ENCODE measurements at regions not wholly inside any gene's neighbourhood (a gene's known extent, or its start where the extent isn't known, plus 50 kb on each side); places are given as distances from the start of the nearest gene placed in this dataset.

- DNase-seq = no peak
- Histone ChIP-seq H3K36me3 (no peaks in the 10 kb centered on the region), H3K9me3 (no peaks in the 10 kb centered on the region), H3K27ac (no peak overlapping the region), H3K4me3 (no peak overlapping the region), H3K4me1 (no peaks in the 10 kb centered on the region), H3K27me3 (no peaks in the 10 kb centered on the region)
- TF ChIP-seq CTCF (IDR thresholded peaks at IDR 0.05) (no peak), POLR2A (IDR thresholded peaks at IDR 0.05) (no peak)
Measured at GRCh38 chr6:131377112-131377705, 195.8 kb upstream of the ARG1 start.

GRCh38 chr6:131378874-131379273 is 194.2 kb upstream of the ARG1 start:
- Histone ChIP-seq H3K27ac (no peak overlapping the region), H3K4me3 (no peak overlapping the region), H3K4me1 (no peaks in the 10 kb centered on the region), H3K36me3 (no peaks in the 10 kb centered on the region), H3K27me3 (no peaks in the 10 kb centered on the region), H3K9me3 (no peaks in the 10 kb centered on the region)
- no peak for DNase-seq
- TF ChIP-seq POLR2A (IDR thresholded peaks at IDR 0.05) = no peak
- no peak for TF ChIP-seq CTCF (IDR thresholded peaks at IDR 0.05)

DNA sequence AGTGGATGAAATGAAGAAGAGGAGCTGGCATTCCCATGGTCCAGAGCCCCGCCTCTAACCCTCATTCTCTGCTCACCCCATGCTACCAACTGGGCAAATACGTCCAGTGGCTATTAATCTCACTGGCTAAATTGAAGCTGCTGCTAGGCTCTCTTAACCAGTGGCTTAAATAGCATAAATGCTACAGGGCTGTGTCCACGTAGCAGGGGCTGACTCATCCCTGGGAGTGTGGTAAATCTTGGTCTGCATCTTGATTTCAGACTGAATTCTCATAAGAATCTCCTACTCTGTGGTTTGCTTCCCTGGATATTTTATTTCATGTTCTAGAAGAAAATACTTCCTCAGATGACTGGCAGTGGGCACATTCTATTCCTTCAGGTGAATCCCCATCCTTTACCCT is 193.1 kb upstream of the ARG1 start:
- TF ChIP-seq CTCF (IDR thresholded peaks at IDR 0.05) (no peak), POLR2A (IDR thresholded peaks at IDR 0.05) (no peak)
- Histone ChIP-seq H3K9me3 (no peaks in the 10 kb centered on the region), H3K27ac (no peak overlapping the region), H3K27me3 (no peaks in the 10 kb centered on the region), H3K4me1 (no peaks in the 10 kb centered on the region), H3K36me3 (no peaks in the 10 kb centered on the region), H3K4me3 (no peak overlapping the region)
- DNase-seq = no peak

DNA sequence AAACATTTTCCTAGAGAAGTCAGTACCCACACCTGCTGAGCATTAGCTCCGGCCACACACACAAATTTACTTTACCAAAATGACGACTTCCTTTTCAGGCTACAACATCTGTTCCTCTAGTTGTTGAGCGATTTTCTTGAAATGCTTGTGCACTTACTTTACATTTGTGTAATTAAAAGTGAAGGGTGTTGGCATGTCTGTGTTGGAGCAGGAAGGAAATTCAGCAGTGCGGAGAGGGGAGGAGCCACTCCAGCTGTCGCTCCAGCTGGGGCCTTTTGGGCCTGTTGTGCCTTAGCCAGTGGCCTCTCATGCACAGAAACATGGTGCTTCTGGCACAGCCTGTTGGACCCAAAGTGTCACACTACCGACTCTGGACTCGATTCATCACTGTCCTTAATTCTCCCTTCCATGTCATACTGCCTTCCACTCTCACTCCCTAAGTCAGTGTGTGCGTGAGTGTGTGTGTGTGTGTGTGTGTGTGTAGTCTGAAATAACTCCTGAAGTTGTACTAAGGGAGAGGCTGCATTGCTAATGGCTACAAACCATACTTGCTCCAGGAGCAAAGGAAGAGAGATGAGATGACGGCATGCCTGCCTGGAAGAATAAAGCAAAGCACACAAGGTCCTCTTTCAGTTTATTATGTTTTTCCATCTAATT is 191.8 kb upstream of the ARG1 start:
- TF ChIP-seq CTCF (IDR thresholded peaks at IDR 0.05) (no peak), POLR2A (IDR thresholded peaks at IDR 0.05) (no peak)
- no peak overlapping the region for H3K4me3 ChIP-seq
- DNase-seq = no peak
- no peaks in the 10 kb centered on the region for H3K4me1 ChIP-seq
- no peak overlapping the region for H3K27ac ChIP-seq
- H3K27me3 ChIP-seq = no peaks in the 10 kb centered on the region
- no peaks in the 10 kb centered on the region for H3K9me3 ChIP-seq
- no peaks in the 10 kb centered on the region for H3K36me3 ChIP-seq

DNA sequence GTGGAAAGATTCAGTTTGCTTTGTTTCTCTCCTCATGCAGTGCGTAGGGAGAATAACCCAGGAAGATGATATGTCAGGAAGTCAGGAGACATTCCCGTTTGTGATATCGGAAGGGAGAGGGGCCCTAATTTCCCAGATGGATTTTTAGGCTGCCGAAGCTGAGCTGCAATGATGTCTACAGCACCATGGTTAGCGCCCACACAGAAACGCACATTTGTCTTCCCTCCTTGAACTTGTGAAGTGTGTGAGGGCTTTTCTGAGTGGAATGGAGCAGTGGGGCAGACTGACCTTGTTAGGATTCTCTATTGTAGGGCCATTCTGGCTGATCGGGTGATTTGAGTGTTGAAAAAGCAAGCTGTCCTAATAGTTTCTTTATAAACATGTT is 191.3 kb upstream of the ARG1 start:
- Histone ChIP-seq H3K9me3 (no peaks in the 10 kb centered on the region), H3K27ac (peak overlapping the region in 1 of 4 donors; percentile 34), H3K36me3 (no peaks in the 10 kb centered on the region), H3K4me3 (no peak overlapping the region), H3K4me1 (no peaks in the 10 kb centered on the region), H3K27me3 (no peaks in the 10 kb centered on the region)
- no peak for TF ChIP-seq POLR2A (IDR thresholded peaks at IDR 0.05)
- TF ChIP-seq CTCF (IDR thresholded peaks at IDR 0.05) = no peak
- DNase-seq = no peak
